ENCODE measurements at regions not wholly inside any gene's neighbourhood (a gene's known extent, or its start where the extent isn't known, plus 50 kb on each side); places are given as distances from the start of the nearest gene placed in this dataset.
"Not testable (repeated sequence)": the region's sequence is repeated elsewhere in the genome, so short reads cannot be mapped to it uniquely, and the experiment has no call there.

GRCh38 chr15:93811305-93811704, 420.1 kb upstream of the MCTP2 start:
- no peak for DNase-seq

- no peak for DNase-seq
Observed at GRCh38 chr15:93809516-93809915, 421.8 kb upstream of the MCTP2 start.

- no peak for DNase-seq
Observed at GRCh38 chr15:93803421-93804152, 427.8 kb upstream of the MCTP2 start.

GRCh38 chr15:93801206-93801605, 430.2 kb upstream of the MCTP2 start:
- no peak for DNase-seq

- DNase-seq = no peak
Observed at GRCh38 chr15:93800805-93801204, 430.6 kb upstream of the MCTP2 start.

GRCh38 chr15:93789441-93789840, 441.9 kb upstream of the MCTP2 start:
- no peak for DNase-seq

- DNase-seq = no peak
Observed at GRCh38 chr15:93780073-93780472, 451.3 kb upstream of the MCTP2 start.

GRCh38 chr15:93779341-93779740, 452.0 kb upstream of the MCTP2 start:
- no peak for DNase-seq

GRCh38 chr15:93771196-93772030, 459.9 kb upstream of the MCTP2 start:
- no peak for DNase-seq

- DNase-seq = no peak
Observed at GRCh38 chr15:93770788-93771187, 460.6 kb upstream of the MCTP2 start.

GRCh38 chr15:93762036-93762435, 469.3 kb upstream of the MCTP2 start:
- no peak for DNase-seq

GRCh38 chr15:93759629-93760028, 471.7 kb upstream of the MCTP2 start:
- DNase-seq = no peak

- DNase-seq = no peak
Observed at GRCh38 chr15:93758824-93759223, 472.5 kb upstream of the MCTP2 start.

- no peak for DNase-seq
Observed at GRCh38 chr15:93748710-93749109, 482.7 kb upstream of the MCTP2 start.

- DNase-seq = not testable (repeated sequence)
Observed at GRCh38 chr15:93734976-93735375, 496.4 kb upstream of the MCTP2 start.

GRCh38 chr15:93730724-93731123, 500.6 kb upstream of the MCTP2 start:
- no peak for DNase-seq

GRCh38 chr15:93722165-93722564, 509.2 kb upstream of the MCTP2 start:
- no peak for DNase-seq

GRCh38 chr15:93720607-93721006, 510.8 kb upstream of the MCTP2 start:
- DNase-seq = no peak

GRCh38 chr15:93719921-93720351, 511.4 kb upstream of the MCTP2 start:
- DNase-seq = no peak

GRCh38 chr15:93716615-93717231, 514.6 kb upstream of the MCTP2 start:
- DNase-seq = no peak

GRCh38 chr15:93709708-93710107, 521.7 kb upstream of the MCTP2 start:
- no peak for DNase-seq

- no peak for DNase-seq
Observed at GRCh38 chr15:93708724-93709445, 522.5 kb upstream of the MCTP2 start.

- DNase-seq = no peak
Observed at GRCh38 chr15:93707751-93708150, 523.6 kb upstream of the MCTP2 start.

All from amniotic stem cell (primary cell).